HFFc6 (cell line): ENCODE measurements at regions not wholly inside any gene's neighbourhood (a gene's known extent, or its start where the extent isn't known, plus 50 kb on each side); places are given as distances from the start of the nearest gene placed in this dataset.

Experiments
- DNase-seq: peaks from one replicate; pipeline ENCODE4 v3.0.0-alpha.2; 2018
- H3K27ac Mint-ChIP-seq: 2 replicates; pipeline ENCODE4 v1.8.0; 2020; ENCODE audit warnings: mild to moderate bottlenecking, mixed read lengths
- H3K27me3 Mint-ChIP-seq: 2 replicates; pipeline ENCODE4 v1.8.0; 2021; ENCODE audit warnings: mild to moderate bottlenecking, moderate library complexity, mixed read lengths; ENCODE audit not compliant: insufficient read depth
- H3K36me3 Mint-ChIP-seq: 2 replicates; pipeline ENCODE4 v1.8.0; 2021; ENCODE audit warnings: low read depth, mixed read lengths
- H3K4me1 Mint-ChIP-seq: 2 replicates; pipeline ENCODE4 v1.8.0; 2020; ENCODE audit warnings: low read depth, mixed read lengths
- H3K4me3 Mint-ChIP-seq: 2 replicates; pipeline ENCODE4 v1.8.0; 2020; ENCODE audit warnings: mild to moderate bottlenecking, moderate library complexity, mixed read lengths
- H3K9me3 Mint-ChIP-seq: 2 replicates; pipeline ENCODE4 v1.8.0; 2020; ENCODE audit warnings: mild to moderate bottlenecking, mixed read lengths
- TF ChIP-seq, protein P1 (sequence below): fragments of 200-600 bp; sonication (generic); IDR thresholded peaks from 2 replicates; pipeline ENCODE4 v1.5.0; 2021; ENCODE audit warnings: antibody characterized with exemption, mild to moderate bottlenecking

DNA sequence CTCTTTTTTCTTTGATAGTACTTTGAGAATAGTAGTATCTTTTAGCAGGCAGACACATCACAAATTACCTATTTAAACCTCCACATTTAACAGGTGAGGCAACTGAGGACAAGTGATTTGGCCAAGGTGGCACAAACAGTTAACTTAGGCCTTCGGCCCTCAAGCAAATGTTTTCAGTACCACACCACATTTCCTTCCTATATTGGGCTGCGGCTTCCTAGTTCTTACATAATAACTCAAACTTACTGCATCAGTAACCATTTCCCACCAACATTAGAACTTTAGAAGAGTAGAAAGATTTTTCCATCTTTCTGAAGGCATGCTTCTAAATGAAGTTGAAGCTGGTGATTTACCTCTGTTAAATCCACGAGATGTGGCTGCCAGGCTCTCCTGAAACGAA is 63.2 kb upstream of the SLC4A4 start:
- no peak for DNase-seq
- H3K4me1 Mint-ChIP-seq = peaks cover 50% of the 10 kb centered on the region
- no peak overlapping the region; the same call in 1 of the 2 replicates for H3K27ac Mint-ChIP-seq
- TF ChIP-seq, protein P1, sequence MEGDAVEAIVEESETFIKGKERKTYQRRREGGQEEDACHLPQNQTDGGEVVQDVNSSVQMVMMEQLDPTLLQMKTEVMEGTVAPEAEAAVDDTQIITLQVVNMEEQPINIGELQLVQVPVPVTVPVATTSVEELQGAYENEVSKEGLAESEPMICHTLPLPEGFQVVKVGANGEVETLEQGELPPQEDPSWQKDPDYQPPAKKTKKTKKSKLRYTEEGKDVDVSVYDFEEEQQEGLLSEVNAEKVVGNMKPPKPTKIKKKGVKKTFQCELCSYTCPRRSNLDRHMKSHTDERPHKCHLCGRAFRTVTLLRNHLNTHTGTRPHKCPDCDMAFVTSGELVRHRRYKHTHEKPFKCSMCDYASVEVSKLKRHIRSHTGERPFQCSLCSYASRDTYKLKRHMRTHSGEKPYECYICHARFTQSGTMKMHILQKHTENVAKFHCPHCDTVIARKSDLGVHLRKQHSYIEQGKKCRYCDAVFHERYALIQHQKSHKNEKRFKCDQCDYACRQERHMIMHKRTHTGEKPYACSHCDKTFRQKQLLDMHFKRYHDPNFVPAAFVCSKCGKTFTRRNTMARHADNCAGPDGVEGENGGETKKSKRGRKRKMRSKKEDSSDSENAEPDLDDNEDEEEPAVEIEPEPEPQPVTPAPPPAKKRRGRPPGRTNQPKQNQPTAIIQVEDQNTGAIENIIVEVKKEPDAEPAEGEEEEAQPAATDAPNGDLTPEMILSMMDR = no peak
- no peak overlapping the region for H3K4me3 Mint-ChIP-seq
- no peaks in the 10 kb centered on the region for H3K27me3 Mint-ChIP-seq
- H3K9me3 Mint-ChIP-seq = no peaks in the 10 kb centered on the region
- peaks cover 14% of the 10 kb centered on the region for H3K36me3 Mint-ChIP-seq

DNA sequence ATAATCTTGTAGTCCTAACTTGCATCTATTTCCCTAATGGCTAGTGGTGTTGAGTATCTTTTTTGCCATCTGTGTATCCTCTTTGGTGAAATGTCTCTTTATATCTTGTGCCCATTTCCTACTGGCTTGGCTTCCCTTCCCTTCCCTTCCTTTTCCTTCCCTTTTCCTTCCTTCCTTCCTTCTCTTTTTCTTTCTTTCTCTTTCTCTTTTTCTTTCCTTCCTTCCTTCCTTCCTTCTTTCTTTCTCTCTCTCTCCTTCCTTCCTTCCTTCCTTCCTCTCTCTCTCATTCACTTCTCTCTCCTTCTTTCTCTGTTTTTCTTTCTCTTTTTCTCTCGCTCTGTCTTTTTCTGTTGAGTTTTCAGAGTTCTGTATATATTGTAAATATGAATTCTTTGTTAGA is 61.5 kb upstream of the SLC4A4 start:
- no peaks in the 10 kb centered on the region for H3K27me3 Mint-ChIP-seq
- peaks cover 33% of the 10 kb centered on the region for H3K4me1 Mint-ChIP-seq
- H3K4me3 Mint-ChIP-seq = no peak overlapping the region
- TF ChIP-seq, protein P1 = no peak
- H3K27ac Mint-ChIP-seq = no peak overlapping the region
- no peak for DNase-seq
- peaks cover 11% of the 10 kb centered on the region for H3K36me3 Mint-ChIP-seq
- H3K9me3 Mint-ChIP-seq = no peaks in the 10 kb centered on the region

GRCh38 chr4:71283642-71284257 is 55.1 kb upstream of the SLC4A4 start:
- Mint-ChIP-seq H3K9me3 (no peaks in the 10 kb centered on the region), H3K4me1 (peaks cover 46% of the 10 kb centered on the region), H3K4me3 (no peak overlapping the region), H3K27ac (peak overlapping the region; percentile 14; the same call in 1 of the 2 replicates), H3K36me3 (peaks cover 10% of the 10 kb centered on the region; the same call in 1 of the 2 replicates), H3K27me3 (no peaks in the 10 kb centered on the region)
- TF ChIP-seq, protein P1 = no peak
- DNase-seq = no peak

DNA sequence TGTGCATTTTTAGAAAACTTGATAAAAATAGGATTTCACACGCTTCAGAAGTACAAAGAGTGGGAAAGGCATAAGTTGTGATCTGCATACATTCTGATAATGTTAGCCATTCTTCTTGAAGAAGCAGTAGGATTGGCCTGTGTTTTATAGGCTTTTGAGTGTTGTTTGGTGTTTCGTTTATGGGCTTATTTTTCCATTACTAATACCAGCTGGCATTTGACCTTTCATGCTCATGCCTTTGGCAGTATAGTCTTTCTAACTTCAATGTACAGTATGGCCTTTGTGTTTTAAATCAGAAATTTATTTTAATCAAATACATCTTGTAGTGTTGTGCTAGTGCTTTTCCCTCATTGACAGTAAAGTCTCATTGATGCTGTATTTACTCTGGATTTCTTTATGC is 51.5 kb upstream of the SLC4A4 start:
- H3K27ac Mint-ChIP-seq = peak overlapping the region; percentile 60
- H3K4me1 Mint-ChIP-seq = peaks cover 71% of the 10 kb centered on the region
- TF ChIP-seq, protein P1 = no peak
- peak; percentile 63 for DNase-seq
- no peaks in the 10 kb centered on the region for H3K27me3 Mint-ChIP-seq
- peak overlapping the region; percentile 9 for H3K4me3 Mint-ChIP-seq
- no peaks in the 10 kb centered on the region for H3K9me3 Mint-ChIP-seq
- peaks cover 10% of the 10 kb centered on the region; the same call in 1 of the 2 replicates for H3K36me3 Mint-ChIP-seq

DNA sequence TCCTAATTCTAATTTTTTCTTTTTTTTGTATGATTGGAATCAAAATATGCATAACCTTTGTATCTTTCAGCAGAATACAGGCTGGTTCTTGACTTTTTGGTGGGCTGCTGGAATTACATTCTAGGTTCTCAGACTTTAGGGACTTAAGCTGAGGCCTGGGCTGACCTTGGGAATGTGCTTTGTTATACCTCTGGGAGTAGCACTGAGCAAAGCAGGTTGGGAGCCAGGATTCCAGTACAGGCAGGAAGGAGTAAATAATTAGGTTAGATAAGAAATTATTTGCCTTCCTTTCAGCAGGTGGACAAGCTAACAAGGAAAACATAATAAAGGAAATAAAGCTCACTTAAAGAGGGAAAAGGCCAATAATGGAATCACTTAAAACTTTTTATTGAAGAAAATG is 49.9 kb upstream of the SLC4A4 start:
- peaks cover 5% of the 10 kb centered on the region; the same call in 1 of the 2 replicates for H3K36me3 Mint-ChIP-seq
- H3K4me1 Mint-ChIP-seq = peaks cover 68% of the 10 kb centered on the region
- TF ChIP-seq, protein P1 = no peak
- H3K27ac Mint-ChIP-seq = peak overlapping the region; percentile 64; the same call in 1 of the 2 replicates
- DNase-seq = no peak
- H3K9me3 Mint-ChIP-seq = no peaks in the 10 kb centered on the region
- H3K4me3 Mint-ChIP-seq = no peak overlapping the region
- H3K27me3 Mint-ChIP-seq = no peaks in the 10 kb centered on the region
